ENCODE measurements at regions not wholly inside any gene's neighbourhood (a gene's known extent, or its start where the extent isn't known, plus 50 kb on each side); places are given as distances from the start of the nearest gene placed in this dataset.

GRCh38 chr11:10986006-10986405, 128.2 kb upstream of the ZBED5 start:
- H3K9me3 ChIP-seq (replicated peaks; ENCODE audit: control insufficient read depth, insufficient read depth, low read length): no peaks in the 10 kb centered on the region
- 0% methylated on average over 2 of the region's 2 CpGs for WGBS (ENCODE audit: insufficient coverage, insufficient replicate concordance, low lambda C conversion rate, missing lambda C conversion rate)
- no peak overlapping the region for H3K4me2 ChIP-seq (ENCODE audit: control insufficient read depth, insufficient read depth)
- ChIA-PET CTCF (no interaction called here), RAD21 (ENCODE audit: unreplicated experiment) (no interaction called here), SMC1A (ENCODE audit: uncharacterized antibody, unreplicated experiment) (no interaction called here), POLR2A (no interaction called here)
- intact Hi-C loops (cut with micrococcal nuclease; ENCODE audit: unreplicated experiment): no loop called here
- no peak overlapping the region for H3K27ac ChIP-seq (ENCODE audit: control insufficient read depth, insufficient read depth)
- H2AFZ ChIP-seq (ENCODE audit: control insufficient read depth, low read depth, low read length): no peak overlapping the region
- BruUV-seq (replicated peaks): no TSS peak
- in situ Hi-C loops (cut with MboI): no loop called here
- no peak overlapping the region for H3K9ac ChIP-seq (ENCODE audit: control insufficient read depth, insufficient read depth, low read length)
- H3K4me3 ChIP-seq: no peak overlapping the region
- TF ChIP-seq NFXL1 (IDR thresholded peaks at IDR 0.05; ENCODE audit: borderline replicate concordance): no peak
- no peak for TF ChIP-seq DPF2 (IDR thresholded peaks at IDR 0.05)
- no peak for TF ChIP-seq HDAC6 (IDR thresholded peaks at IDR 0.05; ENCODE audit: unreplicated experiment)
- no peak for TF ChIP-seq FOXM1 (IDR thresholded peaks at IDR 0.05; ENCODE audit: low read depth, low read length)
- TF ChIP-seq ZNF687 (IDR thresholded peaks at IDR 0.05): no peak
- H3K4me1 ChIP-seq (ENCODE audit: control insufficient read depth, insufficient read depth, low read length): no peaks in the 10 kb centered on the region
- no peaks in the 10 kb centered on the region; a peak in 1 of 4 replicates for H3K27me3 ChIP-seq (replicated peaks in 1 of 2; ENCODE audit: control insufficient read depth in 2 of 2, insufficient read depth in 2 of 2, low read length in 1 of 2)
- H4K20me1 ChIP-seq (ENCODE audit: control insufficient read depth, insufficient read depth): no peaks in the 10 kb centered on the region
- DNase-seq (ENCODE audit: low read depth, low spot score): no peak
- FAIRE-seq: no peak
- H3K79me2 ChIP-seq (ENCODE audit: control insufficient read depth, insufficient read depth, low read length): no peaks in the 10 kb centered on the region
- H3K36me3 ChIP-seq (ENCODE audit: control insufficient read depth in 2 of 2, insufficient read depth in 2 of 2, low read length in 1 of 2): no peaks in the 10 kb centered on the region
- ATAC-seq: no peak
